H9 (cell line): ENCODE measurements at regions not wholly inside any gene's neighbourhood (a gene's known extent, or its start where the extent isn't known, plus 50 kb on each side); places are given as distances from the start of the nearest gene placed in this dataset.

Experiments used
- DNase-seq: peaks from one replicate; pipeline ENCODE4 v3.0.0-alpha.2; 2017
- H2AFZ ChIP-seq: one replicate; pipeline ENCODE4 v1.6.1; 2013; ENCODE audit warnings: mild to moderate bottlenecking, low read length, control low read depth, moderate library complexity
- H2AK5ac ChIP-seq: 2 replicates; pipeline ENCODE4 v1.6.1; 2013; ENCODE audit warnings: low read length, control low read depth, mixed read lengths; ENCODE audit not compliant: insufficient read length
- H2BK120ac ChIP-seq: one replicate; pipeline ENCODE4 v1.6.1; 2013; ENCODE audit warnings: low read depth, mild to moderate bottlenecking, low read length, control low read depth, inconsistent platforms; ENCODE audit not compliant: poor library complexity, severe bottlenecking
- H2BK12ac ChIP-seq: 2 replicates; pipeline ENCODE4 v1.6.1; 2013; ENCODE audit warnings: low read length, control low read depth, mixed read lengths, low read depth; ENCODE audit not compliant: insufficient read length
- H2BK15ac ChIP-seq: 2 replicates; pipeline ENCODE4 v1.6.1; 2013; ENCODE audit warnings: low read depth, low read length, control low read depth
- H2BK20ac ChIP-seq: one replicate; pipeline ENCODE4 v1.6.1; 2013; ENCODE audit warnings: low read depth, mild to moderate bottlenecking, low read length, control low read depth, inconsistent platforms; ENCODE audit not compliant: poor library complexity, severe bottlenecking
- H2BK5ac ChIP-seq: 2 replicates; pipeline ENCODE4 v1.6.1; 2013; ENCODE audit warnings: low read length, control low read depth, mixed read lengths; ENCODE audit not compliant: insufficient read length
- H3K14ac ChIP-seq: 2 replicates; pipeline ENCODE4 v1.6.1; 2013; ENCODE audit warnings: low read length, control low read depth; ENCODE audit not compliant: insufficient read depth
- H3K18ac ChIP-seq: 2 replicates; pipeline ENCODE4 v1.6.1; 2013; ENCODE audit warnings: low read depth, mild to moderate bottlenecking, mixed read lengths, low read length, control low read depth; ENCODE audit not compliant: insufficient read length
- H3K23ac ChIP-seq: 2 replicates; pipeline ENCODE4 v1.6.1; 2013; ENCODE audit warnings: low read length, control low read depth, mixed read lengths, low read depth; ENCODE audit not compliant: insufficient read length
- H3K23me2 ChIP-seq: 2 replicates; pipeline ENCODE4 v1.6.1; 2013; ENCODE audit warnings: low read depth, mild to moderate bottlenecking, mixed read lengths, low read length, control low read depth; ENCODE audit not compliant: insufficient read length, poor library complexity, severe bottlenecking
- H3K27ac ChIP-seq: 2 replicates; pipeline ENCODE4 v1.5.1; 2013; ENCODE audit warnings: low read length, control low read depth, mixed read lengths, low read depth; ENCODE audit not compliant: insufficient read length
- H3K27me3 ChIP-seq: 2 replicates; pipeline ENCODE4 v1.6.1; 2013; ENCODE audit warnings: low read length, control low read depth, inconsistent platforms; ENCODE audit not compliant: insufficient read depth
- H3K4ac ChIP-seq: 2 replicates; pipeline ENCODE4 v1.6.1; 2013; ENCODE audit warnings: low read depth, mild to moderate bottlenecking, control low read depth, inconsistent platforms, low read length, moderate library complexity
- H3K4me1 ChIP-seq: 2 replicates; pipeline ENCODE4 v1.6.1; 2013; ENCODE audit warnings: low read length, control low read depth, inconsistent platforms; ENCODE audit not compliant: insufficient read depth
- H3K4me2 ChIP-seq: 2 replicates; pipeline ENCODE4 v1.6.1; 2013; ENCODE audit warnings: low read length, control low read depth, mixed read lengths; ENCODE audit not compliant: insufficient read length, insufficient read depth
- H3K56ac ChIP-seq: 2 replicates; pipeline ENCODE4 v1.6.1; 2013; ENCODE audit warnings: low read depth, mild to moderate bottlenecking, mixed read lengths, low read length, control low read depth; ENCODE audit not compliant: insufficient read length
- H3K79me1 ChIP-seq: 2 replicates; pipeline ENCODE4 v1.6.1; 2013; ENCODE audit warnings: low read depth, mild to moderate bottlenecking, moderate library complexity, low read length, control low read depth, inconsistent platforms; ENCODE audit not compliant: insufficient read depth, poor library complexity, severe bottlenecking
- H3K79me2 ChIP-seq: 2 replicates; pipeline ENCODE4 v1.6.1; 2013; ENCODE audit warnings: low read length, control low read depth, inconsistent platforms; ENCODE audit not compliant: insufficient read depth
- H3K9ac ChIP-seq: 2 replicates; pipeline ENCODE4 v1.6.1; 2013; ENCODE audit warnings: low read length, control low read depth, mixed read lengths; ENCODE audit not compliant: insufficient read length; ENCODE audit errors: extremely low read depth
- H3K9me3 ChIP-seq: one replicate; pipeline ENCODE4 v1.6.1; 2013; ENCODE audit warnings: low read depth, low read length, inconsistent platforms; ENCODE audit not compliant: control insufficient read depth
- H3T11ph ChIP-seq: one replicate; pipeline ENCODE4 v1.6.1; 2013; ENCODE audit warnings: mild to moderate bottlenecking, low read length, control low read depth, inconsistent platforms
- H4K20me1 ChIP-seq: one replicate; pipeline ENCODE4 v1.6.1; 2013; ENCODE audit not compliant: control insufficient read depth, insufficient read length, insufficient read depth
- H4K5ac ChIP-seq: 2 replicates; pipeline ENCODE4 v1.6.1; 2013; ENCODE audit warnings: low read depth, mild to moderate bottlenecking, mixed read lengths, low read length, control low read depth; ENCODE audit not compliant: insufficient read length
- H4K8ac ChIP-seq: replicated peaks from 2 replicates; pipeline ENCODE4 v1.6.1; 2013; ENCODE audit warnings: low read length, control low read depth, mixed read lengths, low read depth; ENCODE audit not compliant: insufficient read length
- H4K91ac ChIP-seq: 2 replicates; pipeline ENCODE4 v1.6.1; 2013; ENCODE audit warnings: low read depth, mild to moderate bottlenecking, moderate library complexity, mixed read lengths, low read length, control low read depth; ENCODE audit not compliant: insufficient read length
- H3K27ac Mint-ChIP-seq, 3 experiments: 2 replicates in 2 of 3; 3 replicates in 1 of 3; pipeline ENCODE4 v1.8.0; 2020 to 2021; ENCODE audit warnings: mixed read lengths in 3 of 3, mild to moderate bottlenecking in 1 of 3, moderate library complexity in 1 of 3
- H3K27me3 Mint-ChIP-seq: 2 replicates; pipeline ENCODE4 v1.8.0; 2021; ENCODE audit warnings: low read depth, mild to moderate bottlenecking, moderate library complexity, mixed read lengths
- H3K36me3 Mint-ChIP-seq, 3 experiments: 2 replicates in 2 of 3; 3 replicates in 1 of 3; pipeline ENCODE4 v1.8.0; 2020 to 2021; ENCODE audit warnings: low read depth in 3 of 3, mixed read lengths in 3 of 3; ENCODE audit not compliant: insufficient read depth in 1 of 3
- H3K4me1 Mint-ChIP-seq, 2 experiments: 2 replicates each; pipeline ENCODE4 v1.8.0; 2020; ENCODE audit warnings: mixed read lengths in 2 of 2
- H3K4me3 Mint-ChIP-seq, 2 experiments: 2 replicates in 1 of 2; 3 replicates in 1 of 2; pipeline ENCODE4 v1.8.0; 2020 to 2021; ENCODE audit warnings: mild to moderate bottlenecking in 2 of 2, mixed read lengths in 2 of 2, moderate library complexity in 1 of 2
- H3K9me3 Mint-ChIP-seq, 2 experiments: 2 replicates in 1 of 2; 3 replicates in 1 of 2; pipeline ENCODE4 v1.8.0; 2020; ENCODE audit warnings: mild to moderate bottlenecking in 2 of 2, mixed read lengths in 2 of 2, moderate library complexity in 1 of 2
- WGBS: extraction: QIAGEN DNeasy Blood & Tissue Kit; methylation state at CpG from one replicate; pipeline ENCODE4 v1.1.7; 2013; ENCODE audit warnings: missing lambda C conversion rate, low lambda C conversion rate, mixed read lengths; ENCODE audit not compliant: insufficient read length; ENCODE audit errors: extremely low coverage; 5-methylcytosine and 5-hydroxymethylcytosine counted together
- TF ChIP-seq, protein P1 (sequence below): fragments of 200-600 bp; sonication (generic); conservative IDR thresholded peaks from 3 replicates; pipeline ENCODE4 v1.8.0; 2021; ENCODE audit warnings: antibody characterized with exemption, mild to moderate bottlenecking

GRCh38 chr4:127261476-127261875 lies 371.3 kb upstream of the INTU start:
- Histone ChIP-seq H3K79me1 (no peaks in the 10 kb centered on the region), H2BK5ac (no peak overlapping the region), H3K56ac (no peak overlapping the region), H3K79me2 (no peaks in the 10 kb centered on the region), H3K27ac (no peak overlapping the region), H4K5ac (no peak overlapping the region), H2BK20ac (no peak overlapping the region), H3K9ac (no peak overlapping the region), H3K14ac (no peak overlapping the region), H3K4ac (no peak overlapping the region), H2AK5ac (no peak overlapping the region), H3K23ac (no peak overlapping the region), H2AFZ (no peak overlapping the region), H4K8ac (no peak overlapping the region), H4K91ac (no peak overlapping the region), H3K23me2 (no peaks in the 10 kb centered on the region), H2BK15ac (no peak overlapping the region), H4K20me1 (no peaks in the 10 kb centered on the region), H3K9me3 (no peaks in the 10 kb centered on the region), H2BK120ac (no peak overlapping the region), H3K18ac (no peak overlapping the region), H3T11ph (no peak overlapping the region), H3K4me2 (no peak overlapping the region), H2BK12ac (no peak overlapping the region), H3K27me3 (no peaks in the 10 kb centered on the region), H3K4me1 (no peaks in the 10 kb centered on the region)
- Mint-ChIP-seq H3K36me3 (peaks cover 0 to 2% (median 0%) of the 10 kb centered on the region in 3 experiments; a peak in 2 of 7 replicates), H3K27me3 (no peaks in the 10 kb centered on the region), H3K9me3 (peaks cover 4 to 6% of the 10 kb centered on the region in 2 experiments; a peak in 4 of 5 replicates), H3K4me3 (no peak overlapping the region), H3K4me1 (0 out of 4 replicates have a peak, but pooled peaks cover 2 to 4% of the 10 kb centered on the region in 2 experiments), H3K27ac (peak overlapping the region in 1 of 3 experiments; percentile 2; a peak in 2 of 7 replicates)
- no CpG with 5 or more reads among the region's 1 CpG for WGBS
- DNase-seq: no peak
- TF ChIP-seq, protein P1, sequence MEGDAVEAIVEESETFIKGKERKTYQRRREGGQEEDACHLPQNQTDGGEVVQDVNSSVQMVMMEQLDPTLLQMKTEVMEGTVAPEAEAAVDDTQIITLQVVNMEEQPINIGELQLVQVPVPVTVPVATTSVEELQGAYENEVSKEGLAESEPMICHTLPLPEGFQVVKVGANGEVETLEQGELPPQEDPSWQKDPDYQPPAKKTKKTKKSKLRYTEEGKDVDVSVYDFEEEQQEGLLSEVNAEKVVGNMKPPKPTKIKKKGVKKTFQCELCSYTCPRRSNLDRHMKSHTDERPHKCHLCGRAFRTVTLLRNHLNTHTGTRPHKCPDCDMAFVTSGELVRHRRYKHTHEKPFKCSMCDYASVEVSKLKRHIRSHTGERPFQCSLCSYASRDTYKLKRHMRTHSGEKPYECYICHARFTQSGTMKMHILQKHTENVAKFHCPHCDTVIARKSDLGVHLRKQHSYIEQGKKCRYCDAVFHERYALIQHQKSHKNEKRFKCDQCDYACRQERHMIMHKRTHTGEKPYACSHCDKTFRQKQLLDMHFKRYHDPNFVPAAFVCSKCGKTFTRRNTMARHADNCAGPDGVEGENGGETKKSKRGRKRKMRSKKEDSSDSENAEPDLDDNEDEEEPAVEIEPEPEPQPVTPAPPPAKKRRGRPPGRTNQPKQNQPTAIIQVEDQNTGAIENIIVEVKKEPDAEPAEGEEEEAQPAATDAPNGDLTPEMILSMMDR: no peak
